Activated T-helper 9 cell treated with anti-CD3 and anti-CD28 coated beads, Interleukin-2, amount 50 U/mL, for 16 hours (primary cell): ENCODE measurements at regions not wholly inside any gene's neighbourhood (a gene's known extent, or its start where the extent isn't known, plus 50 kb on each side); places are given as distances from the start of the nearest gene placed in this dataset.

Experiments
- DNase-seq: peaks from one replicate; pipeline ENCODE4 v3.0.0-alpha.2; 2020; ENCODE audit warnings: low read depth

- no peak for DNase-seq
These were observed 115.1 kb upstream of the DAP start for GRCh38 chr5:10876006-10876744.

- no peak for DNase-seq
These were observed 114.3 kb upstream of the DAP start for GRCh38 chr5:10875201-10875768.

GRCh38 chr5:10874541-10874940, 113.5 kb upstream of the DAP start:
- DNase-seq: no peak

- no peak for DNase-seq
These were observed 109.8 kb upstream of the DAP start for GRCh38 chr5:10870791-10871190.

GRCh38 chr5:10868956-10869355, 107.9 kb upstream of the DAP start:
- no peak for DNase-seq

GRCh38 chr5:10867389-10868303, 106.6 kb upstream of the DAP start:
- DNase-seq: no peak

- DNase-seq: no peak
These were observed 105.9 kb upstream of the DAP start for GRCh38 chr5:10866913-10867312.

- DNase-seq: peak; percentile 25
These were observed 102.8 kb upstream of the DAP start for GRCh38 chr5:10863763-10864383.

- DNase-seq: no peak
These were observed 101.1 kb upstream of the DAP start for GRCh38 chr5:10862085-10862484.

- no peak for DNase-seq
These were observed 100.4 kb upstream of the DAP start for GRCh38 chr5:10861423-10861790.

GRCh38 chr5:10860645-10861422, 99.8 kb upstream of the DAP start:
- DNase-seq: no peak

GRCh38 chr5:10860196-10860543, 99.1 kb upstream of the DAP start:
- DNase-seq: no peak

- no peak for DNase-seq
These were observed 98.6 kb upstream of the DAP start for GRCh38 chr5:10859393-10860195.

- DNase-seq: no peak
These were observed 97.9 kb upstream of the DAP start for GRCh38 chr5:10858945-10859344.

GRCh38 chr5:10858307-10858706, 97.3 kb upstream of the DAP start:
- DNase-seq: no peak

GRCh38 chr5:10857338-10857733, 96.3 kb upstream of the DAP start:
- DNase-seq: no peak

- no peak for DNase-seq
These were observed 95.8 kb upstream of the DAP start for GRCh38 chr5:10856683-10857337.

- DNase-seq: no peak
These were observed 95.0 kb upstream of the DAP start for GRCh38 chr5:10856071-10856470.

- DNase-seq: no peak
These were observed 93.7 kb upstream of the DAP start for GRCh38 chr5:10854506-10855277.

GRCh38 chr5:10853154-10853553, 92.1 kb upstream of the DAP start:
- no peak for DNase-seq
